ENCODE measurements at regions not wholly inside any gene's neighbourhood (a gene's known extent, or its start where the extent isn't known, plus 50 kb on each side); places are given as distances from the start of the nearest gene placed in this dataset.

DNA sequence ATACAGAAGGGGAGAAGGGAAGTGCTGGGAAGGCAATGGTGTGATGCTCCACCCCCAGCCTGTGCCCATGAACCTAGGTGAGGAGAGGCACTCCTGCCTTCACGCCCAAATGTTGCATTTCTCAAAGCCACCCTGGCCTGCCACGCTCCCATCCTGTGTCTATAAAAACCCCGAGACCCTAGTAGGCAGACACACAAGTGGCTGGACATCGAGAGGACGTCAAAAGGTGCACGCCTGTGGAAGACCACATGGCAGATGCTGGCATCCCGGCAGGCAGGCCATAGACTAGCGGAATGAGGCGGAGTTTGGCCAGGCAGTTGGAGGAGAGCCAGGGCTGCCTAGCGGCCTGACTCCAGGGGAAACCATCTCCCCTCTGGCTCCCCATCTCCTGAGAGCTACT, 1168.5 kb upstream of the ADGRL2 start:
- Mint-ChIP-seq H3K36me3 (ENCODE audit: unreplicated experiment) (no peaks in the 10 kb centered on the region), H3K4me1 (ENCODE audit: unreplicated experiment) (peaks cover 20% of the 10 kb centered on the region), H3K27me3 (ENCODE audit: unreplicated experiment) (no peaks in the 10 kb centered on the region), H3K27ac (ENCODE audit: unreplicated experiment) (no peak overlapping the region), H3K4me3 (ENCODE audit: unreplicated experiment) (no peak overlapping the region), H3K9me3 (ENCODE audit: unreplicated experiment) (no peaks in the 10 kb centered on the region)
- TF ChIP-seq, protein P1, sequence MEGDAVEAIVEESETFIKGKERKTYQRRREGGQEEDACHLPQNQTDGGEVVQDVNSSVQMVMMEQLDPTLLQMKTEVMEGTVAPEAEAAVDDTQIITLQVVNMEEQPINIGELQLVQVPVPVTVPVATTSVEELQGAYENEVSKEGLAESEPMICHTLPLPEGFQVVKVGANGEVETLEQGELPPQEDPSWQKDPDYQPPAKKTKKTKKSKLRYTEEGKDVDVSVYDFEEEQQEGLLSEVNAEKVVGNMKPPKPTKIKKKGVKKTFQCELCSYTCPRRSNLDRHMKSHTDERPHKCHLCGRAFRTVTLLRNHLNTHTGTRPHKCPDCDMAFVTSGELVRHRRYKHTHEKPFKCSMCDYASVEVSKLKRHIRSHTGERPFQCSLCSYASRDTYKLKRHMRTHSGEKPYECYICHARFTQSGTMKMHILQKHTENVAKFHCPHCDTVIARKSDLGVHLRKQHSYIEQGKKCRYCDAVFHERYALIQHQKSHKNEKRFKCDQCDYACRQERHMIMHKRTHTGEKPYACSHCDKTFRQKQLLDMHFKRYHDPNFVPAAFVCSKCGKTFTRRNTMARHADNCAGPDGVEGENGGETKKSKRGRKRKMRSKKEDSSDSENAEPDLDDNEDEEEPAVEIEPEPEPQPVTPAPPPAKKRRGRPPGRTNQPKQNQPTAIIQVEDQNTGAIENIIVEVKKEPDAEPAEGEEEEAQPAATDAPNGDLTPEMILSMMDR (IDR thresholded peaks at IDR 0.05): no peak
- DNase-seq (ENCODE audit: extremely low spot score, unreplicated experiment): no peak

GRCh38 chr1:80629304-80629837, 1171.4 kb upstream of the ADGRL2 start:
- Mint-ChIP-seq H3K4me3 (ENCODE audit: unreplicated experiment) (no peak overlapping the region), H3K9me3 (ENCODE audit: unreplicated experiment) (peaks cover 13% of the 10 kb centered on the region), H3K27ac (ENCODE audit: unreplicated experiment) (no peak overlapping the region), H3K36me3 (ENCODE audit: unreplicated experiment) (no peaks in the 10 kb centered on the region), H3K4me1 (ENCODE audit: unreplicated experiment) (peaks cover 10% of the 10 kb centered on the region), H3K27me3 (ENCODE audit: unreplicated experiment) (no peaks in the 10 kb centered on the region)
- no peak for DNase-seq (ENCODE audit: extremely low spot score, unreplicated experiment)
- TF ChIP-seq, protein P1 (IDR thresholded peaks at IDR 0.05): no peak

GRCh38 chr1:80624682-80625081, 1176.1 kb upstream of the ADGRL2 start:
- Mint-ChIP-seq H3K36me3 (ENCODE audit: unreplicated experiment) (no peaks in the 10 kb centered on the region), H3K27ac (ENCODE audit: unreplicated experiment) (no peak overlapping the region), H3K4me3 (ENCODE audit: unreplicated experiment) (no peak overlapping the region), H3K9me3 (ENCODE audit: unreplicated experiment) (peaks cover 13% of the 10 kb centered on the region), H3K27me3 (ENCODE audit: unreplicated experiment) (no peaks in the 10 kb centered on the region), H3K4me1 (ENCODE audit: unreplicated experiment) (peaks cover 5% of the 10 kb centered on the region)
- no peak for DNase-seq (ENCODE audit: extremely low spot score, unreplicated experiment)
- TF ChIP-seq, protein P1 (IDR thresholded peaks at IDR 0.05): no peak

DNA sequence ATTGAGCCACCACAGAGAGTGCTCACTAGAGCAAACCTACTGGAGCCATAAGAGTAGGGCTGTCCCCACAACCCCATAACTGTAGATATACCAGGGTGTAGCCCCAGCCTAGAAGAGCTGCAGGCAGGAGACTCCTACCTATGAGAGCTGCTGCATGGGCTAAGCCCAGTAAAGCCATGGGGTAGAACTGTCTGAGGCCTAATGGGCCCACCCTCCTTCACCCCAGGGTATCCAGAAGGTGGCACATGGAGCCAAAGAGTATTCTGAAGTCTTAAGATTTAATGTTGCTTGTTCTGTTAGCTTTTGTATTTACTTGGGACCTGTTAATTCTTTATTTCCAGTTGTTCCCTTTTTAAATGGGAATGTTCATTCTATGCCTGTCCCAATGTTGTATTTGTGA, 1193.7 kb upstream of the ADGRL2 start:
- H3K9me3 Mint-ChIP-seq (ENCODE audit: unreplicated experiment): peaks cover 6% of the 10 kb centered on the region
- no peaks in the 10 kb centered on the region for H3K27me3 Mint-ChIP-seq (ENCODE audit: unreplicated experiment)
- no peak overlapping the region for H3K4me3 Mint-ChIP-seq (ENCODE audit: unreplicated experiment)
- no peak overlapping the region for H3K27ac Mint-ChIP-seq (ENCODE audit: unreplicated experiment)
- DNase-seq (ENCODE audit: extremely low spot score, unreplicated experiment): no peak
- TF ChIP-seq, protein P1 (IDR thresholded peaks at IDR 0.05): no peak
- H3K36me3 Mint-ChIP-seq (ENCODE audit: unreplicated experiment): no peaks in the 10 kb centered on the region
- no peaks in the 10 kb centered on the region for H3K4me1 Mint-ChIP-seq (ENCODE audit: unreplicated experiment)

- H3K27ac Mint-ChIP-seq (ENCODE audit: unreplicated experiment): no peak overlapping the region
- H3K36me3 Mint-ChIP-seq (ENCODE audit: unreplicated experiment): peaks cover 12% of the 10 kb centered on the region
- TF ChIP-seq, protein P1 (IDR thresholded peaks at IDR 0.05): no peak
- H3K4me1 Mint-ChIP-seq (ENCODE audit: unreplicated experiment): no peaks in the 10 kb centered on the region
- H3K9me3 Mint-ChIP-seq (ENCODE audit: unreplicated experiment): peaks cover 50% of the 10 kb centered on the region
- H3K4me3 Mint-ChIP-seq (ENCODE audit: unreplicated experiment): no peak overlapping the region
- DNase-seq (ENCODE audit: extremely low spot score, unreplicated experiment): no peak
- H3K27me3 Mint-ChIP-seq (ENCODE audit: unreplicated experiment): no peaks in the 10 kb centered on the region
These were observed 1206.7 kb upstream of the ADGRL2 start for GRCh38 chr1:80594013-80594412.
